ENCODE measurements at regions not wholly inside any gene's neighbourhood (a gene's known extent, or its start where the extent isn't known, plus 50 kb on each side); places are given as distances from the start of the nearest gene placed in this dataset.

- peaks cover 26% of the 10 kb centered on the region for H3K27me3 ChIP-seq (replicated peaks; ENCODE audit: insufficient read depth, low read depth, low read length, poor library complexity)
- BruUV-seq (replicated peaks): no TSS peak
- H3K4me3 ChIP-seq (ENCODE audit: low read depth, low read length, poor library complexity, severe bottlenecking): no peak overlapping the region
- ChIA-PET CTCF (no interaction called here), POLR2A (ENCODE audit: low non-redundant PET) (no interaction called here)
- no peaks in the 10 kb centered on the region for H3K36me3 ChIP-seq (ENCODE audit: insufficient read depth, low read length, poor library complexity, severe bottlenecking)
- intact Hi-C loops (cut with micrococcal nuclease; ENCODE audit: unreplicated experiment): no loop called here
- no peak overlapping the region for H3K27ac ChIP-seq (ENCODE audit: low read depth, low read length, poor library complexity, severe bottlenecking)
- no peaks in the 10 kb centered on the region for H3K9me3 ChIP-seq (ENCODE audit: low read depth, low read length, poor library complexity, severe bottlenecking)
- H3K4me1 ChIP-seq (ENCODE audit: insufficient read depth, low read length, poor library complexity, severe bottlenecking): no peaks in the 10 kb centered on the region
- TF ChIP-seq EZH2 (IDR thresholded peaks at IDR 0.05; ENCODE audit: borderline replicate concordance, low read depth, low read length, poor library complexity, severe bottlenecking) (no peak), CTCF (conservative IDR thresholded peaks at IDR 0.05; ENCODE audit: low read depth, low read length) (no peak)
- DNase-seq (ENCODE audit: low spot score): no peak
These were observed 386.5 kb upstream of the SLC39A10 start for GRCh38 chr2:195270466-195271039.

- POLR2A ChIA-PET (ENCODE audit: low non-redundant PET): no interaction called here
- intact Hi-C loops (cut with micrococcal nuclease; ENCODE audit: unreplicated experiment): no loop called here
- no TSS peak for BruUV-seq (replicated peaks)
- TF ChIP-seq EZH2 (IDR thresholded peaks at IDR 0.05; ENCODE audit: borderline replicate concordance, low read depth, low read length, poor library complexity, severe bottlenecking) (no peak), CTCF (conservative IDR thresholded peaks at IDR 0.05; ENCODE audit: low read depth, low read length) (no peak)
- no peak for DNase-seq (ENCODE audit: low spot score)
- CTCF ChIA-PET: no interaction called here
- no peaks in the 10 kb centered on the region for H3K36me3 ChIP-seq (ENCODE audit: insufficient read depth, low read length, poor library complexity, severe bottlenecking)
- peaks cover 18% of the 10 kb centered on the region for H3K27me3 ChIP-seq (replicated peaks; ENCODE audit: insufficient read depth, low read depth, low read length, poor library complexity)
- no peaks in the 10 kb centered on the region for H3K4me1 ChIP-seq (ENCODE audit: insufficient read depth, low read length, poor library complexity, severe bottlenecking)
- H3K9me3 ChIP-seq (ENCODE audit: low read depth, low read length, poor library complexity, severe bottlenecking): no peaks in the 10 kb centered on the region
- H3K27ac ChIP-seq (ENCODE audit: low read depth, low read length, poor library complexity, severe bottlenecking): no peak overlapping the region
- H3K4me3 ChIP-seq (ENCODE audit: low read depth, low read length, poor library complexity, severe bottlenecking): no peak overlapping the region
These were observed 387.8 kb upstream of the SLC39A10 start for GRCh38 chr2:195269220-195269619.

GRCh38 chr2:195257979-195258378, 399.0 kb upstream of the SLC39A10 start:
- no peaks in the 10 kb centered on the region for H3K27me3 ChIP-seq (replicated peaks; ENCODE audit: insufficient read depth, low read depth, low read length, poor library complexity)
- DNase-seq (ENCODE audit: low spot score): no peak
- H3K9me3 ChIP-seq (ENCODE audit: low read depth, low read length, poor library complexity, severe bottlenecking): peaks cover 8% of the 10 kb centered on the region
- BruUV-seq (replicated peaks): no TSS peak
- no peaks in the 10 kb centered on the region for H3K36me3 ChIP-seq (ENCODE audit: insufficient read depth, low read length, poor library complexity, severe bottlenecking)
- ChIA-PET POLR2A (ENCODE audit: low non-redundant PET) (no interaction called here), CTCF (no interaction called here)
- intact Hi-C loops (cut with micrococcal nuclease; ENCODE audit: unreplicated experiment): no loop called here
- H3K4me1 ChIP-seq (ENCODE audit: insufficient read depth, low read length, poor library complexity, severe bottlenecking): no peaks in the 10 kb centered on the region
- TF ChIP-seq EZH2 (IDR thresholded peaks at IDR 0.05; ENCODE audit: borderline replicate concordance, low read depth, low read length, poor library complexity, severe bottlenecking): no peak
- no peak for TF ChIP-seq CTCF (conservative IDR thresholded peaks at IDR 0.05; ENCODE audit: low read depth, low read length)
- no peak overlapping the region for H3K4me3 ChIP-seq (ENCODE audit: low read depth, low read length, poor library complexity, severe bottlenecking)
- H3K27ac ChIP-seq (ENCODE audit: low read depth, low read length, poor library complexity, severe bottlenecking): no peak overlapping the region
